ENCODE measurements at regions not wholly inside any gene's neighbourhood (a gene's known extent, or its start where the extent isn't known, plus 50 kb on each side); places are given as distances from the start of the nearest gene placed in this dataset.

DNA sequence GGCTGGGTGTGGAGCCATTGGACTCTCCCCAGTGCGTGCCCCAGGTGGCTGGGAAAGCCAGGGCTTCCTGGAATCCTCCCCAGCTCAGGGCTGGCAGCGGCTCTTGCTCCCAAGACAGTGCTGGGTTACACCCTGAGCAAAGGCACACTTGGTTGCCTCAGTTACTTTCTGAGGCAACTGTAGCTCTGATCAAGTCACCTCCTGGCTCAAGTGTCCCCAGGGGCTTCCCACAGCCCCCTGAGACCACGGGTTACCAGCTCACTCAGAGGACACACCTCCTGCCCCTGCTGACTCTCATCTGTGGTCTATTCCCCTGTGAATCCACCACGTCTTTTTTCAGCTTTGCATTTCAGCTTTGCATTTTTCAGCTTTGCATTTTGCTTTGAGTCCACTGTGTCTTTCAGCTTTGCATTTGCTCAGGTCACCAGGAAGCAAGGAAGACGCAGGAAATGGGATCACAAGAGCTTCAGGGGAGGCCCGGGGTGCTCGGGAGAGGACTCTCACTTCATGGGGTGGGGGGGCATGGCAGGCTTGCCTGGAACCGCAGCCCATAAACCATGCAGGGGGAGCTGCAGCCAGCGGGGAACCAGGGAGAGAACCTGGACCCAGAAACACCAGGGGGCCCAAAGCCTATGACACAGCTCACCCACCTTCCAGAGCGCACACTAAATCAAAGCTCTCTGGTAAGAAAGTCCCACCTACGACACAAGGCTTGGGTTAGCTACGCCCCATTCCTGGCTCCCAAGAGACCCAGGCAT is 138.0 kb upstream of the ASB18 start:
- Mint-ChIP-seq H3K9me3 (ENCODE audit: unreplicated experiment) (peaks cover 1% of the 10 kb centered on the region), H3K27ac (ENCODE audit: unreplicated experiment) (peak overlapping the region; percentile 96), H3K36me3 (ENCODE audit: unreplicated experiment) (no peaks in the 10 kb centered on the region), H3K4me1 (ENCODE audit: low read depth, unreplicated experiment) (peaks cover 22% of the 10 kb centered on the region), H3K4me3 (ENCODE audit: unreplicated experiment) (peak overlapping the region; percentile 60), H3K27me3 (ENCODE audit: unreplicated experiment) (peaks cover 5% of the 10 kb centered on the region)
- DNase-seq = no peak
- TF ChIP-seq CTCF (IDR thresholded peaks at IDR 0.05; ENCODE audit: partially characterized antibody, unreplicated experiment) = no peak

DNA sequence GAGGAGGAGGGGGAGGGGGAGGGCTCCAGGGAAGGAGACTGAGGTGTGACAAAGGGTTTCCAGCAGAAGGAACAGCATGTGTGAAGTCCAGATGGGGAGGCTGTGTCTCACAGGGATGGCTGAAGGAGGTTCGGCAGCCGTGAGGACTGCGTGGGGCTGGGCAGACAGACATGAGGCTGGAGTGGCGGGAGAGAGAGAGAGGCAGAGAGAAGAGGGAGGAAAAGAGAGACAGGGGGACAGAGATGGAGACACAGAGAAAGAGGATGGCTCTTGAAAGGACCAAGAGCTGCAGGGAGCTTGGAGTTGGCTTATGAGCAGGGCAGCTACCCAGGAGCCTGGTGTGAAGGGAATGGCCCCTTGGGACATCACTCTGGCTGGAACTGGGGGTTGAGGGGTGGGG is 138.9 kb upstream of the ASB18 start:
- no peak for TF ChIP-seq CTCF (IDR thresholded peaks at IDR 0.05; ENCODE audit: partially characterized antibody, unreplicated experiment)
- Mint-ChIP-seq H3K4me1 (ENCODE audit: low read depth, unreplicated experiment) (peaks cover 22% of the 10 kb centered on the region), H3K27me3 (ENCODE audit: unreplicated experiment) (peaks cover 5% of the 10 kb centered on the region), H3K9me3 (ENCODE audit: unreplicated experiment) (peaks cover 1% of the 10 kb centered on the region), H3K4me3 (ENCODE audit: unreplicated experiment) (peak overlapping the region; percentile 60), H3K36me3 (ENCODE audit: unreplicated experiment) (peaks cover 6% of the 10 kb centered on the region), H3K27ac (ENCODE audit: unreplicated experiment) (peak overlapping the region; percentile 96)
- DNase-seq = peak; percentile 44

DNA sequence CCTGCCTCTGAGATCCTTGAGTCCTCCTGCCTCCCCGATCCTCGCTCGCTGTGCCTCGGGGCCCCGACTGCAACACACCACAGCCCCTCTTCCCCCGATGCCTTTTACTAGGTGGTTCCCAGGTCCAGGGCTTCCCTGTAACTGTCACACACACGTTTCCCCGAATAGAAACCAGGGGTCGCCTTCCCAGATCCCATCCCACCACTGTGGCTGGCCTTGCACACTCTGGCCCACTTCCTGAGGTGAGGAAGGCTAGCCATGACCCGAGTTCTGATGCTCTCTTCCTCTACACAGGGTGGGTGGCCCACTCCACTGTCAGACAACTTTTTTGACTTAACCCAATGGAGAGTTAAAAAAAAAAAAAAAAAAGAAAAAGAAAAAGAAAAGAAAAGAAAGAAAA is 139.6 kb upstream of the ASB18 start:
- H3K27ac Mint-ChIP-seq (ENCODE audit: unreplicated experiment) = peak overlapping the region; percentile 67
- peaks cover 1% of the 10 kb centered on the region for H3K9me3 Mint-ChIP-seq (ENCODE audit: unreplicated experiment)
- no peak for DNase-seq
- peaks cover 22% of the 10 kb centered on the region for H3K4me1 Mint-ChIP-seq (ENCODE audit: low read depth, unreplicated experiment)
- peaks cover 6% of the 10 kb centered on the region for H3K36me3 Mint-ChIP-seq (ENCODE audit: unreplicated experiment)
- H3K27me3 Mint-ChIP-seq (ENCODE audit: unreplicated experiment) = peaks cover 5% of the 10 kb centered on the region
- no peak for TF ChIP-seq CTCF (IDR thresholded peaks at IDR 0.05; ENCODE audit: partially characterized antibody, unreplicated experiment)
- no peak overlapping the region for H3K4me3 Mint-ChIP-seq (ENCODE audit: unreplicated experiment)

GRCh38 chr2:236404346-236404745 is 140.1 kb upstream of the ASB18 start:
- H3K4me3 Mint-ChIP-seq (ENCODE audit: unreplicated experiment) = no peak overlapping the region

More at GRCh38 chr2:236404346-236404745, 140.1 kb upstream of the ASB18 start:
- H3K27me3 Mint-ChIP-seq (ENCODE audit: unreplicated experiment) = peaks cover 5% of the 10 kb centered on the region
- H3K36me3 Mint-ChIP-seq (ENCODE audit: unreplicated experiment) = peaks cover 6% of the 10 kb centered on the region
- no peak for TF ChIP-seq CTCF (IDR thresholded peaks at IDR 0.05; ENCODE audit: partially characterized antibody, unreplicated experiment)
- peaks cover 22% of the 10 kb centered on the region for H3K4me1 Mint-ChIP-seq (ENCODE audit: low read depth, unreplicated experiment)
- H3K9me3 Mint-ChIP-seq (ENCODE audit: unreplicated experiment) = peaks cover 1% of the 10 kb centered on the region
- no peak for DNase-seq
- no peak overlapping the region for H3K27ac Mint-ChIP-seq (ENCODE audit: unreplicated experiment)

Measured in glutamatergic neuron (in vitro differentiated cells).